ENCODE measurements at regions not wholly inside any gene's neighbourhood (a gene's known extent, or its start where the extent isn't known, plus 50 kb on each side); places are given as distances from the start of the nearest gene placed in this dataset.

DNA sequence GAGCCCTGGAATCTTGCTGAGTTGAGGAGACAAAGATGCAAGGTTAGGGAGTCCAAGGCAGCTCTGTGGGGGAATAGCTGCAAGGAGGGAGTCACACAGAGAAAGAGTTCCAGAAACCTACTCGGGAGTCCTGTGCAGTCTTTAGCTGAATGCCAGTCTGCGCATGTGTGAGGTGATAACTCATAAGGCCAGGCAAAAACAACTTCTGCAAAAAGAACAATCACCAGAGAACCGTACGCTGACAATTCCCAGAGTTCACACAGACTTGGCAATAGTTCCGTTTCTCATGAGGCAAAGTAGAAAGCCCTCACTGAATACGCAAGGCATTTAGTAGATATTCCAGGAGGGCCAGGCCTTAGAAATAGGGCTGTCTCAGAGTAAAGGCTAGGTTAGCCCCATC, 135.2 kb upstream of the TAB2 start:
- no peak for DNase-seq (ENCODE audit: low read depth)
- TF ChIP-seq, protein P1, sequence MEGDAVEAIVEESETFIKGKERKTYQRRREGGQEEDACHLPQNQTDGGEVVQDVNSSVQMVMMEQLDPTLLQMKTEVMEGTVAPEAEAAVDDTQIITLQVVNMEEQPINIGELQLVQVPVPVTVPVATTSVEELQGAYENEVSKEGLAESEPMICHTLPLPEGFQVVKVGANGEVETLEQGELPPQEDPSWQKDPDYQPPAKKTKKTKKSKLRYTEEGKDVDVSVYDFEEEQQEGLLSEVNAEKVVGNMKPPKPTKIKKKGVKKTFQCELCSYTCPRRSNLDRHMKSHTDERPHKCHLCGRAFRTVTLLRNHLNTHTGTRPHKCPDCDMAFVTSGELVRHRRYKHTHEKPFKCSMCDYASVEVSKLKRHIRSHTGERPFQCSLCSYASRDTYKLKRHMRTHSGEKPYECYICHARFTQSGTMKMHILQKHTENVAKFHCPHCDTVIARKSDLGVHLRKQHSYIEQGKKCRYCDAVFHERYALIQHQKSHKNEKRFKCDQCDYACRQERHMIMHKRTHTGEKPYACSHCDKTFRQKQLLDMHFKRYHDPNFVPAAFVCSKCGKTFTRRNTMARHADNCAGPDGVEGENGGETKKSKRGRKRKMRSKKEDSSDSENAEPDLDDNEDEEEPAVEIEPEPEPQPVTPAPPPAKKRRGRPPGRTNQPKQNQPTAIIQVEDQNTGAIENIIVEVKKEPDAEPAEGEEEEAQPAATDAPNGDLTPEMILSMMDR (IDR thresholded peaks at IDR 0.05; ENCODE audit: low read depth, low read length, missing control alignments): no peak
- in situ Hi-C loops (cut with HindIII; ENCODE audit: low sequenced_read_pairs): no loop called here
- no peak overlapping the region for H3K4me3 ChIP-seq (ENCODE audit: low read depth, low read length)

DNA sequence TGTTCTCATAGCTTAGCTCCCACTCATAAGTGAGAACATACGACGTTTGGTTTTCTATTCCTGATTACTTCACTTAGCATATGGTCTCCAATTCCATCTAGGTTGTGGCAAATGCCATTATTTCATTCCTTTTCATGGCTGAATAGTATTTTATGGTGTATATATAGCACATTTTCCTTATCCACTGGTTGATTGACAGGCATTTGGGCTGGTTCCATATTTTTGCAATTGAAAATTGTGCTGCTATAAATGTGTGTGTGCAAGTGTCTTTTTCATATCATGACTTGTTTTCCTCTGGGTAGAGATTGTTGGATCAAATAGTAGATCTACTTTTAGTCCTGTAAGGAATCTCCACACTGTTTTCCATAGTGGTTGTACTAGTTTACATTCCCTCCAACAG, 133.0 kb upstream of the TAB2 start:
- TF ChIP-seq, protein P1 (IDR thresholded peaks at IDR 0.05; ENCODE audit: low read depth, low read length, missing control alignments): no peak
- H3K4me3 ChIP-seq (ENCODE audit: low read depth, low read length): no peak overlapping the region
- in situ Hi-C loops (cut with HindIII; ENCODE audit: low sequenced_read_pairs): no loop called here
- DNase-seq (ENCODE audit: low read depth): no peak

DNA sequence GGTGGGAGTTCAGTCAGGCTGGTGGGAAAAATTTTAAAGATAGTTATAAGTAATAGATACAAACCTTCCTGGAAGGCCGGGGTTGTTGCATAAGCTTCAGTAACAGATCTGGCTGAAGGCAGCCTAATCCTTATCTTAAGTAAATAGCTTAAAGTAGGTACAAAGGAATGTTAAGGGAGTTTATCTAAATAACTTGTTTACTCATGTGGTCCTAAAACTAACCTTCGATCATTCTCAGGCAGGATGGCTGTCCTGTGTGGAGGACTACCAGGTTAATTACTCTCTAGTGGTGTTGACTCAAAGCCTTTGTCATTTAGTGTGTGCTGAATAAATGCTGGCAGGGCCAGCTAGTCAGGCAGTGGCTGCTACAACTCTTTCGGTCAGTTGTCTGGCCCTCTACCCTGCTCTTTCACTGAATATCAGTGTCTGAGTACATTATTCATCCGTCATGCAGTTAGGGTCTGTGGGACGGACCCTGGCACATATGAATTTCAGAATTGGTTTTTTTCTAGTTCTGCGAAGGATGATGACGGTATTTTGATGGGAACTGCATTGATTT, 131.6 kb upstream of the TAB2 start:
- no peak for DNase-seq (ENCODE audit: low read depth)
- H3K4me3 ChIP-seq (ENCODE audit: low read depth, low read length): no peak overlapping the region
- TF ChIP-seq, protein P1 (IDR thresholded peaks at IDR 0.05; ENCODE audit: low read depth, low read length, missing control alignments): no peak
- in situ Hi-C loops (cut with HindIII; ENCODE audit: low sequenced_read_pairs): no loop called here

DNA sequence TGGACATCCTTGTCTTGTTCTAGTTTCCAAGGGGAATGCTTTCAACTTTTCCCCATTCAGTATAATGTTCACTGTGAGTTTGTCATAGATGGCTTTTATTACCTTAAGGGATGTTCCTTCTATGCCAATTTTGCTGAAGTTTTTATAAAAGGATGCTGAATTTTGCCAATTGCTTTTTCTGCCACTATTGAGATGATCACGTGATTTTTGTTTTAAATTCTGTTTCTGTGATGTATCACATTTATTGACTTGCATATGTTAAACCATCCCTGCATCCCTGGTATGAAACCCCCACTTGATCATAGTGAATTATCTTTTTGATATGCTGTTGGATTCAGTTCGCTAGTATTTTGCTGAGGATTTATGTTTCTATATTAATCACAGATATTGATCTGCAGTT, 130.6 kb upstream of the TAB2 start:
- TF ChIP-seq, protein P1 (IDR thresholded peaks at IDR 0.05; ENCODE audit: low read depth, low read length, missing control alignments): no peak
- no peak for DNase-seq (ENCODE audit: low read depth)
- in situ Hi-C loops (cut with HindIII; ENCODE audit: low sequenced_read_pairs): no loop called here

DNA sequence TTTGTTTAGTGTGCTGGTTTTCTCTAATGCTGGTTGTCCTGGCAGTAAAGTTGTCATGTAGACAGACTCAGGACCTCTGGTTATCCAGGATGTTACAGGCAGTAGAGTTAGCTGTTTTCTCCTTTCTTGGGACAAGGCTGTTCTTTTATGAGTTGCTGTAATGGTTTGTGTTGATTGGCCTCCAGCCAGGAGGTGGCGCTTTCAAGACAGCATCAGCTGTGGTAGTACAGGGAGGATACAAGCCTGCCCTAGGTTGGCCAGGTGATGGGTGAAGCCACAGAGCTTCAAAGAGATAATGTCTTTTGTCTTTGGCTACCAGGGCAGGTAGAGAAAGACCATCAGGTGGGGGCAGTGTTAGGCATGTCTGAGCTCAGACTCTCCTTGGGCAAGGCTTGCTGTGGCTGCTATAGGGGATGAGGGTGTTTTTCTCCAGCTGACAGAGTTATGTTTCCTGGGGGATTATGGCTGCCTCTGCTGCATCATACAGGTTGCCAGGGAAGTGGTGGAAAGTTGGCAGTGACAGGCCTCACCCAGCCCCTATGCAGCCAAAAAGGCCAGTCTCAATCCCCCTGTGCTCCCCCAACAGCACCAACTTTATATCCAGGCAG, 127.2 kb upstream of the TAB2 start:
- TF ChIP-seq, protein P1 (IDR thresholded peaks at IDR 0.05; ENCODE audit: low read depth, low read length, missing control alignments): no peak
- no peak overlapping the region for H3K4me3 ChIP-seq (ENCODE audit: low read depth, low read length)
- in situ Hi-C loops (cut with HindIII; ENCODE audit: low sequenced_read_pairs): no loop called here
- no peak for DNase-seq (ENCODE audit: low read depth)

More for the DNA sequence above, 130.6 kb upstream of the TAB2 start:
- H3K4me3 ChIP-seq (ENCODE audit: low read depth, low read length): no peak overlapping the region

DNA sequence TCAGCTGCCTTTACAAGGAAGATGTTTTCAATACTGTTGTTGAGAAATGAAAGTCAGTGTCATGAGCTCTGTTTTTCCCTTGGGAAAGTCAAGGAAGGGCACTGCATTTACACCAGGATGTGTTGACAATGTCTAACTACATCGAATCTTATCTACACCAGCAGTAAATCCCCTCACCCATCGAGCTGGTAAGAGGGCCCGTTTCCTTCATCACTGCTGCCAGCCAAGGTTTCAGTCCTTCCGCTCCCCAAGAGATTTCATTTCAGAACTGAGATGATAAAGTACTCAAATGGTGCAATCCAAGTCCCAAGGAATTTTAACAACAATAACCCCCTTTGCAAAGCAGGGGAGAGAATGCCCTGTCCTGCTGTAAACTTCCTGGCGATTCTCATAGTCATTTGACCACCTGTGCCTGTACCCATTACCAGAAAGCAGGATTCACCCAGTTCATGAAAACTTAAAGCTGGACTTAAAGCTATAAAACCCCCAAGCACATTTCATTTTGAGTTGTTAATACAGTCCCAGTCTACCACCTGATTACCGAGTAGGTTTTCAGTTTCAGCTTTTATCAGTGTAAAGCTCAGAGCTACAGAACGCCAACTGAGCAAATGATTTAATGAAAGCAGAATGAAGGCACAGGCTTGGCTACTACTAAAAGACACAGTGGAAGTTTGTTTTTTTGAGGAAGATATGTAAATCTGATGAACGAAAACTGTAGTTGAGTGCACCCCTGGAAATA, 122.5 kb upstream of the TAB2 start:
- H3K4me3 ChIP-seq (ENCODE audit: low read depth, low read length): no peak overlapping the region
- no peak for DNase-seq (ENCODE audit: low read depth)
- in situ Hi-C loops (cut with HindIII; ENCODE audit: low sequenced_read_pairs): no loop called here
- TF ChIP-seq, protein P1 (IDR thresholded peaks at IDR 0.05; ENCODE audit: low read depth, low read length, missing control alignments): no peak
